IMR-90 (cell line): ENCODE measurements at regions not wholly inside any gene's neighbourhood (a gene's known extent, or its start where the extent isn't known, plus 50 kb on each side); places are given as distances from the start of the nearest gene placed in this dataset.

Experiments
- ATAC-seq: fragments of 200-7000 bp; cut with Tn5 transposase; 2 replicates; pipeline ENCODE4 v1.9.1; 2020; ENCODE audit warnings: low read depth, mild to moderate bottlenecking, moderate library complexity
- BruUV-seq: library from RNA; stranded (reverse); fragments of 400-500 nt; replicated peaks from 2 replicates; lab custom pipeline; 2021; lab: Mats Ljungman, UMichigan
- CTCF ChIA-PET: fragments of 300-600 bp; formaldehyde crosslinking; extraction: SDS; loops from one replicate; lab custom pipeline; 2021; ENCODE audit warnings: antibody characterized with exemption; lab: Yijun Ruan, JAX
- POLR2A ChIA-PET: fragments of 300-600 bp; sonication (Branson Sonifier 250); formaldehyde crosslinking; loops from one replicate; lab custom pipeline; 2022; ENCODE audit warnings: antibody characterized with exemption; ENCODE audit not compliant: unreplicated experiment; lab: Charles Lee
- DNase-seq: peaks from one replicate; pipeline ENCODE4 v3.0.0; 2013
- H2AFZ ChIP-seq: replicated peaks from 2 replicates; pipeline ENCODE3; 2013; ENCODE audit warnings: low read length, mild to moderate bottlenecking; ENCODE audit not compliant: poor library complexity
- H2AK5ac ChIP-seq: 2 replicates; pipeline ENCODE4 v1.6.1; 2013; ENCODE audit warnings: low read depth, low read length, inconsistent platforms
- H2AK9ac ChIP-seq: replicated peaks from 2 replicates; pipeline ENCODE3; 2013; ENCODE audit warnings: mild to moderate bottlenecking, low read depth, low read length, moderate library complexity; ENCODE audit not compliant: poor library complexity
- H2BK120ac ChIP-seq: 2 replicates; pipeline ENCODE4 v1.6.1; 2013; ENCODE audit warnings: low read depth, low read length, inconsistent platforms
- H2BK15ac ChIP-seq: 3 replicates; pipeline ENCODE4 v1.6.1; 2013; ENCODE audit warnings: low read depth, low read length, inconsistent platforms
- H2BK20ac ChIP-seq: 2 replicates; pipeline ENCODE4 v1.6.1; 2013; ENCODE audit warnings: low read depth, mild to moderate bottlenecking, inconsistent platforms, low read length, moderate library complexity
- H2BK5ac ChIP-seq: 2 replicates; pipeline ENCODE4 v1.6.1; 2013; ENCODE audit warnings: mild to moderate bottlenecking, low read depth, low read length, inconsistent platforms; ENCODE audit not compliant: poor library complexity, severe bottlenecking
- H3K14ac ChIP-seq: replicated peaks from 2 replicates; pipeline ENCODE4 v1.6.1; 2013; ENCODE audit warnings: low read depth, low read length, inconsistent platforms
- H3K18ac ChIP-seq: 2 replicates; pipeline ENCODE4 v1.6.1; 2013; ENCODE audit warnings: low read depth, low read length, control low read depth
- H3K23ac ChIP-seq: 2 replicates; pipeline ENCODE4 v1.6.1; 2013; ENCODE audit warnings: low read depth, low read length, inconsistent platforms
- H3K27ac ChIP-seq: 2 replicates; pipeline ENCODE4 v1.5.1; 2013; ENCODE audit warnings: mild to moderate bottlenecking, control low read depth, low read length; ENCODE audit not compliant: insufficient read depth
- H3K27me3 ChIP-seq: 2 replicates; pipeline ENCODE4 v1.6.1; 2013; ENCODE audit warnings: low read length; ENCODE audit not compliant: control insufficient read depth, insufficient read depth
- H3K36me3 ChIP-seq: 2 replicates; pipeline ENCODE4 v1.6.1; 2013; ENCODE audit warnings: low read length, mixed read lengths; ENCODE audit not compliant: control insufficient read depth, insufficient read depth
- H3K4ac ChIP-seq: 2 replicates; pipeline ENCODE4 v1.6.1; 2013; ENCODE audit warnings: low read depth, low read length, inconsistent platforms
- H3K4me1 ChIP-seq: 2 replicates; pipeline ENCODE4 v1.6.1; 2013; ENCODE audit warnings: low read length, mixed read lengths; ENCODE audit not compliant: control insufficient read depth, insufficient read depth
- H3K4me2 ChIP-seq: 2 replicates; pipeline ENCODE4 v1.6.1; 2013; ENCODE audit warnings: low read depth, mild to moderate bottlenecking, control low read depth, low read length, moderate library complexity
- H3K4me3 ChIP-seq: 2 replicates; pipeline ENCODE4 v1.5.1; 2013; ENCODE audit warnings: low read depth, mild to moderate bottlenecking, control low read depth, low read length, moderate library complexity; ENCODE audit not compliant: insufficient read depth
- H3K56ac ChIP-seq: 2 replicates; pipeline ENCODE4 v1.6.1; 2013; ENCODE audit warnings: low read length, inconsistent platforms; ENCODE audit not compliant: insufficient read depth; ENCODE audit errors: extremely low read depth
- H3K79me1 ChIP-seq, 2 experiments: 2 replicates each; pipeline ENCODE4 v1.6.1; 2013; ENCODE audit warnings: low read length in 2 of 2, inconsistent platforms in 1 of 2, low read depth in 1 of 2
- H3K9ac ChIP-seq: 2 replicates; pipeline ENCODE4 v1.6.1; 2013; ENCODE audit warnings: low read depth, low read length, control low read depth
- H3K9me1 ChIP-seq: 2 replicates; pipeline ENCODE4 v1.6.1; 2013; ENCODE audit warnings: low read length, inconsistent platforms; ENCODE audit not compliant: insufficient read depth
- H3K9me3 ChIP-seq: 2 replicates; pipeline ENCODE4 v1.6.1; 2013; ENCODE audit warnings: low read length; ENCODE audit not compliant: control insufficient read depth, insufficient read depth
- H4K20me1 ChIP-seq: 2 replicates; pipeline ENCODE4 v1.6.1; 2013; ENCODE audit warnings: low read length, inconsistent platforms; ENCODE audit not compliant: insufficient read depth
- H4K5ac ChIP-seq: 2 replicates; pipeline ENCODE4 v1.6.1; 2013; ENCODE audit warnings: mild to moderate bottlenecking, low read depth, low read length, control low read depth
- H4K8ac ChIP-seq, 2 experiments: 2 replicates each; pipeline ENCODE4 v1.6.1; 2013; ENCODE audit warnings: low read depth in 2 of 2, low read length in 2 of 2, control low read depth in 1 of 2, inconsistent platforms in 1 of 2
- H4K91ac ChIP-seq: 2 replicates; pipeline ENCODE4 v1.6.1; 2013; ENCODE audit warnings: low read depth, low read length, inconsistent platforms; ENCODE audit not compliant: insufficient read depth
- BHLHE40 ChIP-seq: fragments of 150-350 bp; IDR thresholded peaks from 2 replicates; pipeline ENCODE4 v1.6.1; 2016; ENCODE audit warnings: mild to moderate bottlenecking, low read depth, low read length
- CEBPB ChIP-seq: IDR thresholded peaks from 2 replicates; pipeline ENCODE4 v1.6.1; 2012; ENCODE audit warnings: low read depth, low read length, improper control_type of control experiment
- CHD1 ChIP-seq: IDR thresholded peaks from 2 replicates; pipeline ENCODE4 v1.6.1; 2012; ENCODE audit warnings: low read depth, low read length, improper control_type of control experiment
- ELK1 ChIP-seq: fragments of 150-350 bp; IDR thresholded peaks from 2 replicates; pipeline ENCODE4 v1.6.1; 2016; ENCODE audit warnings: low read depth, mild to moderate bottlenecking, low read length, moderate library complexity, borderline replicate concordance
- FOS ChIP-seq: fragments of 150-350 bp; IDR thresholded peaks from 2 replicates; pipeline ENCODE4 v1.6.1; 2016; ENCODE audit warnings: low read depth, low read length
- MAFK ChIP-seq: IDR thresholded peaks from 2 replicates; pipeline ENCODE4 v1.6.1; 2012; ENCODE audit warnings: low read depth, low read length, improper control_type of control experiment
- MAZ ChIP-seq: IDR thresholded peaks from 2 replicates; pipeline ENCODE4 v1.6.1; 2012; ENCODE audit warnings: low read depth, mild to moderate bottlenecking, low read length, improper control_type of control experiment, moderate library complexity, borderline replicate concordance
- MXI1 ChIP-seq: IDR thresholded peaks from 2 replicates; pipeline ENCODE4 v1.6.1; 2012; ENCODE audit warnings: low read depth, mild to moderate bottlenecking, low read length, moderate library complexity, borderline replicate concordance
- NFE2L2 ChIP-seq: fragments of 150-350 bp; IDR thresholded peaks from 2 replicates; pipeline ENCODE4 v1.6.1; 2016; ENCODE audit warnings: low read depth, mild to moderate bottlenecking, low read length
- POLR2A ChIP-seq: IDR thresholded peaks from 2 replicates; pipeline ENCODE4 v1.6.1; 2012; ENCODE audit warnings: mild to moderate bottlenecking, low read depth, low read length
- RAD21 ChIP-seq: IDR thresholded peaks from 2 replicates; pipeline ENCODE4 v1.6.1; 2012; ENCODE audit warnings: low read length, improper control_type of control experiment
- RCOR1 ChIP-seq: IDR thresholded peaks from 2 replicates; pipeline ENCODE4 v1.6.1; 2012; ENCODE audit warnings: mild to moderate bottlenecking, low read length, improper control_type of control experiment; ENCODE audit not compliant: insufficient replicate concordance
- RFX5 ChIP-seq: IDR thresholded peaks from 2 replicates; pipeline ENCODE4 v1.8.0; 2012; ENCODE audit warnings: low read depth, mild to moderate bottlenecking, low read length, moderate library complexity
- SMC3 ChIP-seq: fragments of 150-350 bp; IDR thresholded peaks from 2 replicates; pipeline ENCODE4 v1.6.1; 2016; ENCODE audit warnings: low read depth, mild to moderate bottlenecking, antibody characterized with exemption, low read length, moderate library complexity
- USF2 ChIP-seq: fragments of 150-350 bp; IDR thresholded peaks from 2 replicates; pipeline ENCODE4 v1.6.1; 2017; ENCODE audit warnings: mild to moderate bottlenecking, antibody characterized with exemption, low read length, low read depth
- WGBS, 2 experiments: methylation state at CpG; one replicate each; pipeline versions ENCODE4 v1.1.5 to v1.1.7; 2013; ENCODE audit warnings: missing lambda C conversion rate in 2 of 2; ENCODE audit not compliant: insufficient read length in 1 of 2; ENCODE audit errors: extremely low coverage in 2 of 2; 5-methylcytosine and 5-hydroxymethylcytosine counted together
- dilution Hi-C: fragments of 300-500 bp; cut with HindIII; formaldehyde crosslinking; loops from one replicate; pipeline ENCODE4 v1.14.3; 2018; ENCODE audit warnings: low sequenced_read_pairs; ENCODE audit not compliant: unreplicated experiment
- in situ Hi-C: fragments of 300-500 bp; cut with MboI; formaldehyde crosslinking; loops from 3 replicates; pipeline ENCODE4 v1.14.3; 2019; ENCODE audit warnings: low sequenced_read_pairs, inconsistent platforms, mixed read lengths
- intact Hi-C: fragments of 100-400 bp; cut with micrococcal nuclease; formaldehyde crosslinking; loops from 2 replicates; pipeline ENCODE4 v1.10.0; 2022
- TF ChIP-seq, protein P1 (sequence below): conservative IDR thresholded peaks from 2 replicates; pipeline ENCODE4 v1.5.1; 2012; ENCODE audit warnings: mild to moderate bottlenecking, low read depth, low read length, improper control_type of control experiment

DNA sequence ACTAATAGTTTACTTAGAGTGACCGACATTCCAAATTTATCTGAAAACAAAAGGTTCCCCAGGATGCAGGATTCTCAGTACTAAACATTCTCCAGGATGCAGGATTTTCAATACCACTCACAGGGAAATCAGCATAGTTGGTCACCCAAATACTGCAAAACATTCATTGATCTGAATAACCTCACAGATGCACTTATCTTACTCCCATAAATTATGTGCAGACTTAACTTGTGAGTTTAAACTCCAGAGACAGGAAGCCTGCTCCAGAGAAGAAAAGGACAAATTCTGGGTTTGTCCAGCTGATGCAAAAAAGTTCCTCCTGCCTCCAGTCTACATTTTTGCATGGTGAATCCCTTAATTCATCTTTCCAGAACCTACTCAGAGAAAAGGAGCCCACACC is 514.2 kb upstream of the TMEM132C start:
- H3K9me1 ChIP-seq: no peaks in the 10 kb centered on the region
- no peaks in the 10 kb centered on the region for H3K4me1 ChIP-seq
- no peaks in the 10 kb centered on the region for H3K79me1 ChIP-seq
- no peak overlapping the region for H3K4me2 ChIP-seq
- H4K91ac ChIP-seq: no peak overlapping the region
- no peak overlapping the region for H3K18ac ChIP-seq
- no peak overlapping the region for H3K9ac ChIP-seq
- no peak for ATAC-seq
- H2AK5ac ChIP-seq: no peak overlapping the region
- no peak overlapping the region for H4K8ac ChIP-seq
- H3K27ac ChIP-seq: no peak overlapping the region
- WGBS, 2 experiments: no CpG with 5 or more reads among the region's 1 CpG
- H3K14ac ChIP-seq: no peak overlapping the region
- in situ Hi-C loops: no loop called here
- no peak overlapping the region for H3K56ac ChIP-seq
- H4K20me1 ChIP-seq: no peaks in the 10 kb centered on the region
- H3K36me3 ChIP-seq: no peaks in the 10 kb centered on the region
- DNase-seq: no peak
- H2BK5ac ChIP-seq: no peak overlapping the region
- dilution Hi-C loops: no loop called here
- intact Hi-C loops: no loop called here
- no peak overlapping the region for H2AK9ac ChIP-seq
- no peak overlapping the region for H2BK20ac ChIP-seq
- no peaks in the 10 kb centered on the region for H3K27me3 ChIP-seq
- H2AFZ ChIP-seq: no peak overlapping the region
- no TSS peak for BruUV-seq
- H3K9me3 ChIP-seq: peaks cover 17% of the 10 kb centered on the region; the same call in 1 of the 2 replicates
- H3K4ac ChIP-seq: no peak overlapping the region
- TF ChIP-seq, protein P1, sequence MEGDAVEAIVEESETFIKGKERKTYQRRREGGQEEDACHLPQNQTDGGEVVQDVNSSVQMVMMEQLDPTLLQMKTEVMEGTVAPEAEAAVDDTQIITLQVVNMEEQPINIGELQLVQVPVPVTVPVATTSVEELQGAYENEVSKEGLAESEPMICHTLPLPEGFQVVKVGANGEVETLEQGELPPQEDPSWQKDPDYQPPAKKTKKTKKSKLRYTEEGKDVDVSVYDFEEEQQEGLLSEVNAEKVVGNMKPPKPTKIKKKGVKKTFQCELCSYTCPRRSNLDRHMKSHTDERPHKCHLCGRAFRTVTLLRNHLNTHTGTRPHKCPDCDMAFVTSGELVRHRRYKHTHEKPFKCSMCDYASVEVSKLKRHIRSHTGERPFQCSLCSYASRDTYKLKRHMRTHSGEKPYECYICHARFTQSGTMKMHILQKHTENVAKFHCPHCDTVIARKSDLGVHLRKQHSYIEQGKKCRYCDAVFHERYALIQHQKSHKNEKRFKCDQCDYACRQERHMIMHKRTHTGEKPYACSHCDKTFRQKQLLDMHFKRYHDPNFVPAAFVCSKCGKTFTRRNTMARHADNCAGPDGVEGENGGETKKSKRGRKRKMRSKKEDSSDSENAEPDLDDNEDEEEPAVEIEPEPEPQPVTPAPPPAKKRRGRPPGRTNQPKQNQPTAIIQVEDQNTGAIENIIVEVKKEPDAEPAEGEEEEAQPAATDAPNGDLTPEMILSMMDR: no peak
- TF ChIP-seq USF2 (no peak), POLR2A (no peak), MXI1 (no peak), MAZ (no peak), RCOR1 (no peak), RFX5 (no peak), CHD1 (no peak), ELK1 (no peak), RAD21 (no peak), FOS (no peak), SMC3 (no peak), NFE2L2 (no peak), MAFK (no peak), CEBPB (no peak), BHLHE40 (no peak)
- H3K4me3 ChIP-seq: no peak overlapping the region
- H3K23ac ChIP-seq: no peak overlapping the region
- POLR2A ChIA-PET: no interaction called here
- CTCF ChIA-PET: no interaction called here
- H4K5ac ChIP-seq: no peak overlapping the region
- no peak overlapping the region for H2BK15ac ChIP-seq
- H2BK120ac ChIP-seq: no peak overlapping the region
